ENCODE measurements at regions not wholly inside any gene's neighbourhood (a gene's known extent, or its start where the extent isn't known, plus 50 kb on each side); places are given as distances from the start of the nearest gene placed in this dataset.
"Not testable (repeated sequence)": the region's sequence is repeated elsewhere in the genome, so short reads cannot be mapped to it uniquely, and the experiment has no call there.

DNA sequence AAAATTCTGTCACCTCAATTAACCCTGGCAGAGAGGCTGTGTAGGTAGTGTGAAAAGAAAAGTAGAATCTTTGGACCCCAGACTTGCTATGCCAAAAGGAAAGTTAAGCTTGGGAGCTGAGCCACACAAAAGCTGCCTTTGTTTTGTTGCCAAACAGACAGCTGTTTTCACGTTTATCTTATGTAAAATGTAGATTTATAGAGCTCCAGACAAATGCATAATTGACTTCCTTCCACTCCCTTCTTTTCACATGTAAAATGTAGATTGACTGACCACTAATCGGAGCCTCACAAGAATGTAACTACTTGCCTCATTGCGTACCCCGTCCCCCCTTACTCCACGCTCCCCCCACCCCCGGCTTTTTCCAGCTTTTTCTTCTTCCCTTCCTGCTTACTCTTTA is 2302.2 kb upstream of the RAG2 start:
- Histone ChIP-seq H3K27ac (no peak overlapping the region), H3K36me3 (no peaks in the 10 kb centered on the region), H3K27me3 (no peaks in the 10 kb centered on the region), H3K4me1 (ENCODE audit: low read depth) (no peaks in the 10 kb centered on the region), H3K4me3 (no peak overlapping the region), H3K9me3 (ENCODE audit: low read depth) (no peaks in the 10 kb centered on the region)
- no peak for DNase-seq (ENCODE audit: low read depth in 1 of 2, low spot score in 1 of 2)
- TF ChIP-seq, protein P1, sequence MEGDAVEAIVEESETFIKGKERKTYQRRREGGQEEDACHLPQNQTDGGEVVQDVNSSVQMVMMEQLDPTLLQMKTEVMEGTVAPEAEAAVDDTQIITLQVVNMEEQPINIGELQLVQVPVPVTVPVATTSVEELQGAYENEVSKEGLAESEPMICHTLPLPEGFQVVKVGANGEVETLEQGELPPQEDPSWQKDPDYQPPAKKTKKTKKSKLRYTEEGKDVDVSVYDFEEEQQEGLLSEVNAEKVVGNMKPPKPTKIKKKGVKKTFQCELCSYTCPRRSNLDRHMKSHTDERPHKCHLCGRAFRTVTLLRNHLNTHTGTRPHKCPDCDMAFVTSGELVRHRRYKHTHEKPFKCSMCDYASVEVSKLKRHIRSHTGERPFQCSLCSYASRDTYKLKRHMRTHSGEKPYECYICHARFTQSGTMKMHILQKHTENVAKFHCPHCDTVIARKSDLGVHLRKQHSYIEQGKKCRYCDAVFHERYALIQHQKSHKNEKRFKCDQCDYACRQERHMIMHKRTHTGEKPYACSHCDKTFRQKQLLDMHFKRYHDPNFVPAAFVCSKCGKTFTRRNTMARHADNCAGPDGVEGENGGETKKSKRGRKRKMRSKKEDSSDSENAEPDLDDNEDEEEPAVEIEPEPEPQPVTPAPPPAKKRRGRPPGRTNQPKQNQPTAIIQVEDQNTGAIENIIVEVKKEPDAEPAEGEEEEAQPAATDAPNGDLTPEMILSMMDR (IDR thresholded peaks at IDR 0.05; ENCODE audit: low read depth, low read length): no peak

DNA sequence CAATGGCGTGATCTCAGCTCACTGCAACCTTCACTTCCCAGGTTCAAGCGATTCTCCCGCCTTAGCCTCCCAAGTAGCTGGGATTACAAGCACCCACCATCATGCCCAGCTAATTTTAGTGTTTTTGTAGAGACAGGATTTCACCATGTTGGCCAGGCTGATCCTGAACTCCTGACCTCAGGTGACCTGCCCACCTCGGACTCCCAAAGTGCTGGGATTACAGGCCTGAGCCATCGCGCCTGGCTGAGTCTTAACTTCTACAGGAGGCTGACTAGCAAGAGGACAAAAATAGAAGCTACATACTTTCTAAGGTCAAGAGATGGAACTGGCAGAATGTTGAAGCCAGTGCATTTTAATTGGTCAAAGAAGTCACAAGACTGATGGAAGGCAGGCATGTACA is 2296.2 kb upstream of the RAG2 start:
- not testable (repeated sequence) for H3K4me1 ChIP-seq (ENCODE audit: low read depth); H3K9me3 ChIP-seq (ENCODE audit: low read depth); H3K27ac ChIP-seq; H3K27me3 ChIP-seq; DNase-seq (ENCODE audit: low read depth in 1 of 2, low spot score in 1 of 2); H3K4me3 ChIP-seq; H3K36me3 ChIP-seq

DNA sequence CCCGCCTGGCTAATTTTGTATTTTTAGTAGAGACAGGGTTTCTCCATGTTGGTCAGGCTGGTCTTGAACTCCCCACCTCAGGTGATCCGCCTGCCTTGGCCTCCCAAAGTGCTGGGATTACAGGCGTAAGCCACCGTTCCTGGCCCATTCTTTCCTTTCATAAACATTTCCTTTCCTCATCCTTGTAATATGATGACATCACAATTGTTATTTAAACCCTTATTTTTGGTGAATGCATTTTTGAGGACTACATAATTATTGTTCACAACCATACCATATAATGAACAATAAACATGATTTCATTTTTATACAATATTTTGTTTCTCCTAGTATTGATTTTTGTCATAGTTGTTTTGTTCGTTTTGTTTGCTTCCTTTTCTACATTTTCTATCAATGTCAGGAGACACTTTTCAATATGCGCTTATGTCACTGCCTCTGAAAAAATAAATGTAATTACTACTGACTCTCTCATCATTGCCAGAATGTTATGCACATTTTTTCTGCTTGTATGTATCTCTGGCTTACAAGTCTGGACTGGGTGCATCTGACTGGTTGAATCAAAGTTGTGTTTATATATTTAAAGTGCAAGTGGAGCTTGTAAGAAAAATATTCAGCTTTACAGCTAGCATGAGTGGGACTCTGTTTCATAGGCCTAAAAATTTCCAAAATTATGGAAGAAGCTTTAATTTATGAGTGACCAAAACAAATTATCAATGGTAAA is 2286.3 kb upstream of the RAG2 start:
- H3K4me1 ChIP-seq (ENCODE audit: low read depth): no peaks in the 10 kb centered on the region
- no peak overlapping the region for H3K4me3 ChIP-seq
- DNase-seq (ENCODE audit: low read depth in 1 of 2, low spot score in 1 of 2): no peak
- no peak overlapping the region for H3K27ac ChIP-seq
- H3K27me3 ChIP-seq: no peaks in the 10 kb centered on the region
- no peaks in the 10 kb centered on the region for H3K36me3 ChIP-seq
- TF ChIP-seq, protein P1 (IDR thresholded peaks at IDR 0.05; ENCODE audit: low read depth, low read length): no peak
- H3K9me3 ChIP-seq (ENCODE audit: low read depth): no peaks in the 10 kb centered on the region

DNA sequence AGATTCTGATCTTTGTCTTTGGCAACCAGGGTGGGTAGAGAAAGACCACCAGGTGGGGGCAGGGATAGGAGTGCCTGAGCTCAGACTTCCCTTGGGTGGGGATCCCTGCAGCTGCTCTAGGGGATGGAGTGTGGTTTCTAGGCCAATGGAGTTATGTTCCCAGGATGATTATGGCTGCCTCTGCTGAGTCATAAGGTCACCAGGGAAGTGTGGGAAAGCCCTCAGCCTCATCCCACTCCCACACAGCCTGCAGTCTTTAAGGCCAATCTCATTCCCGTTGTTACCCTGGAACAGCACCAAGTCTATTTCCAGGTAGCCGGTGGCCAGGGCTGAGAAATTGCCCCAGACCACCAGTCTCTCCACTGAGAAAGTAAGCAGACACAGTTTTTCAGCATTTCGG is 2269.3 kb upstream of the RAG2 start:
- H3K4me1 ChIP-seq (ENCODE audit: low read depth): no peaks in the 10 kb centered on the region
- no peak for DNase-seq (ENCODE audit: low read depth in 1 of 2, low spot score in 1 of 2)
- no peaks in the 10 kb centered on the region for H3K9me3 ChIP-seq (ENCODE audit: low read depth)
- TF ChIP-seq, protein P1 (IDR thresholded peaks at IDR 0.05; ENCODE audit: low read depth, low read length): no peak
- H3K27me3 ChIP-seq: no peaks in the 10 kb centered on the region
- H3K4me3 ChIP-seq: no peak overlapping the region
- no peaks in the 10 kb centered on the region for H3K36me3 ChIP-seq
- no peak overlapping the region for H3K27ac ChIP-seq

DNA sequence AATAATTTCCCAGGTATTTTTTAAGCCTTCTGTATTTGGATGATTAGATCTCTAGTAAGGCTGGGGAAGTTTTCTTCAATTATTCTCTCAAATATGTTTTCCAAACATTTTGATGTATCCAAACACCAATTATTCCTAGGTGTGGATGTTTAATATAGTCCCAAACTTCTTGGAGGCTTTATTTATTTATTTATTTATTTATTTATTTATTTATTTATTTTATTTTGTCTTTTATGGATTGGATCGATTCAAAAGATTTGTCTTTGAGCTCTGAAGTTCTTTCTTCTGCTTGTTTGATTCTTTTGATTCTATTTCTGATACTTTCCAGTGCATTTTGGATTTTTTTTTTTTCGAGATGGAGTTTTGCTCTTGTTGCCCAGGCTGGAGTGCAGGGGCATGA is 2267.9 kb upstream of the RAG2 start:
- H3K9me3 ChIP-seq (ENCODE audit: low read depth): no peaks in the 10 kb centered on the region
- no peaks in the 10 kb centered on the region for H3K36me3 ChIP-seq
- no peaks in the 10 kb centered on the region for H3K27me3 ChIP-seq
- no peak for DNase-seq (ENCODE audit: low read depth in 1 of 2, low spot score in 1 of 2)
- TF ChIP-seq, protein P1 (IDR thresholded peaks at IDR 0.05; ENCODE audit: low read depth, low read length): no peak
- H3K4me1 ChIP-seq (ENCODE audit: low read depth): no peaks in the 10 kb centered on the region
- no peak overlapping the region for H3K4me3 ChIP-seq
- H3K27ac ChIP-seq: no peak overlapping the region

DNA sequence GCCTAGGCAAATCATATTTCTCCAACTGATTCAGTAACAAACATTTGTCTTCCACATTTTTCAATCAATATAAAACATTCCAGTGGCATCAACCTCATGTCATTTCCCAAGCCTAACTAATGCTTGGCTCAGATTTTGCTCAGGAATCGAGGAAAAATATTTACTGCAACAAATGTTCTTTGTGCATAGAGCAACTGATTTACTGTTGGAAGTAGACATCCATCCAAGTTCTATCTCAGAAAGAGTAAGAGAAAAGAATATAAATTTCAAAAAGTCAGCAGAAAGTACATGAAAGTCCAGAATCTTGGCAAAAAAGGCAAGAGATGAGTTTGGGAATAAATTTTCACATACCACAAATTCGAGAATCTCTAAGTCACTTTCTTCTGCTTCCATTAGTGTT is 2245.0 kb upstream of the RAG2 start:
- Histone ChIP-seq H3K36me3 (no peaks in the 10 kb centered on the region), H3K27me3 (no peaks in the 10 kb centered on the region), H3K9me3 (ENCODE audit: low read depth) (no peaks in the 10 kb centered on the region), H3K27ac (no peak overlapping the region), H3K4me1 (ENCODE audit: low read depth) (no peaks in the 10 kb centered on the region), H3K4me3 (no peak overlapping the region)
- TF ChIP-seq, protein P1 (IDR thresholded peaks at IDR 0.05; ENCODE audit: low read depth, low read length): no peak
- DNase-seq (ENCODE audit: low read depth in 1 of 2, low spot score in 1 of 2): no peak
